GM19324 (cell line): ENCODE measurements at regions not wholly inside any gene's neighbourhood (a gene's known extent, or its start where the extent isn't known, plus 50 kb on each side); places are given as distances from the start of the nearest gene placed in this dataset.
"Not testable (repeated sequence)": the region's sequence is repeated elsewhere in the genome, so short reads cannot be mapped to it uniquely, and the experiment has no call there.

Source experiments
- ATAC-seq: cut with Tn5 transposase; IDR thresholded peaks from one replicate; pipeline ENCODE4 v1.9.1; 2021; ENCODE audit warnings: mild to moderate bottlenecking, moderate library complexity; ENCODE audit not compliant: unreplicated experiment, low FRiP score

- ATAC-seq, result not testable (repeated sequence)
These were observed 114.7 kb upstream of the NBPF26 start for GRCh38 chr1:120609015-120609573.

DNA sequence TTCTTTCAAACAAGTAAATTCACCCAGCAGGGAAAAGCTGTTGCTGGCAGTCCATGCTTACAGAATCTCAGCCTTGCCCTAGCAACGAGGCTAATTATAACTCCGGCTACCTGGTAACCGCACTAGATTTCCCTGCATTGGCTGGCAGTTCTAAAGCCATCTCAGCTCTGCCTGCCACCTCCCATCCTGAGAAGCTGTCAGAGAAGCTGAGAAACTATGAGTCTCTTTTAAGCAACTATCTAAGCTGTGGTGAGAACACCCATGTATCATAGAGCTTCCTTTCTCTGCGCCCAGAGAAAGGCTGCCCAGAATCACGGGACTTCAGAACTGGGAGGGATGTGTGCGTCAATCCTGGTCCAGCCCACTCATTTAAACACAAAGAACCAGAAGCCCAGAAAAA lies 113.9 kb upstream of the NBPF26 start:
- ATAC-seq, result not testable (repeated sequence)

GRCh38 chr1:120614931-120615639 lies 108.7 kb upstream of the NBPF26 start:
- ATAC-seq, result not testable (repeated sequence)

DNA sequence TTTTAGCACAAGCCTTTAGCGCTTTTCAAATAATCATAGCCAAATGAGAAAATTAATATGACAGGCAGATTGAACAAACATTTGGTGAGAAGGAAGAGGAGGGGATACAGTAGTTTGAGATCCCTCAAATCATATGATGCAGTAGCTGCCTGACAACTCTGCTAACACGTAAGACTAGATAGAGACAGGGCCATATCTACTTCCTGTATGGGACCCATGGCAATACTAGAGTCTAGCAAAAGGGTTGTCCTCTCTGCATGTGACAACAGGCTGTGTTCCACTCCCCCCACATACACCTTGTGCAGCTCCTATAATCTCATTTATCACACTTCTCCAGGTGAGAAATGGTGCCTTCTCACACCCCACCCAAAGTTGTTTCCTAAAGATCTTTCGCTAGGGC lies 106.3 kb upstream of the NBPF26 start:
- not testable (repeated sequence) for ATAC-seq

GRCh38 chr1:120619867-120620692 lies 103.7 kb upstream of the NBPF26 start:
- not testable (repeated sequence) for ATAC-seq

DNA sequence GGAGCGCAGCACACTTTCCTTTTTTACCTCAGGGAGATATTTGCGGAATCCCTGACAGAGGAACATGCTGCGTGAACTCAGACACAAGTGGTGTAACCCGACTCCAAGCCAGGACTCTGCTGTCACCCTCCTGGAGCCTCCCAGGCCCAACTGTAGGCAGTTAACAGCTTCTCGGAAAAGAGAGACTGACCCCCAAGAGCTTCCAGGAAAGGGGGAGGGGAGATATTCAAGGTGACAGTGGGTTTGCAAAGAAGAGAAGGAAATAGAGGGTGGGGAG lies 103.1 kb upstream of the NBPF26 start:
- ATAC-seq, result not testable (repeated sequence)

- not testable (repeated sequence) for ATAC-seq
These were observed 102.5 kb upstream of the NBPF26 start for GRCh38 chr1:120621278-120621677.

DNA sequence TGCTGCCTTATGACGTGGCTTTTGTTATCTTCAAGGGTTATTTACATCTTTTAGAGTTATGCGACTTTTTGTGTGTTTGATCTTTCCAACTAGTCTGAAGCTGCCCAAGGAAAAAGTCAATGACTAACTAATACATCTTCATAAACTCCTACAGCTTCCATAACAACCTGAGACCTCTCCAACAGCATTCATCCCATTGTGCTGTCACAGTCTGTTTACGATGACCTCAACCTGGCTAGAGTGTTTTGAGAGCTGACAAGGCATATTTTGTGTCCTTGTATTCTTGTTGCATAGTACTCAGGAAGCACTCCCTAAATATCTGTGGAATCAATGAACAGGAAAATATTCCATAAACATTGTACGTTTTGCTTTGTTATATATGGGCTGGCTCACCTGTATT lies 100.2 kb upstream of the NBPF26 start:
- not testable (repeated sequence) for ATAC-seq

DNA sequence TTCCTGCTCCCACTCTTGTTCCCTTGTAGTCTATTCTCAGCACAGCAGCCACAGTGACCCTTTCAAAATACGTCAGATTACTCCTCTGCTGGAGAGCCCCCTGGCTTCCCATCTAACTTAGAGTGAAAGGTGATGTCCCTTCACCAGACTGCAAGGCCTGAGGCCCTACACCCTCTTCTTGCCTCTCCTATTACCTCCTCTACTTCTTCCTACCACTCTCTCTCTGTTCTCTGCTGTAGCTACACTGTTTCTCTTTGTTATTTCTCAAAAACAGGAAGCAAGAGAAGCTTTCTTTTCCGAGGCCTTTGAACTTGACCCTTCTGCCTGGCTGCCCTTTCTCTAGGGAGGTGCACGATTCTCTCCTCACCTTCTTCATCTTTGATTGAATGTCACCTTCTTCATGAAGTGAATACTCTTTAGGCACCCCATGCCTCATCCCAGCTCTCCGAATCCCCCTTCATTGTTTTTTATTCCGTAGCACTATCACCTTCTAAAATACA lies 99.1 kb upstream of the NBPF26 start:
- not testable (repeated sequence) for ATAC-seq

- not testable (repeated sequence) for ATAC-seq
These were observed 93.8 kb upstream of the NBPF26 start for GRCh38 chr1:120629832-120630455.

DNA sequence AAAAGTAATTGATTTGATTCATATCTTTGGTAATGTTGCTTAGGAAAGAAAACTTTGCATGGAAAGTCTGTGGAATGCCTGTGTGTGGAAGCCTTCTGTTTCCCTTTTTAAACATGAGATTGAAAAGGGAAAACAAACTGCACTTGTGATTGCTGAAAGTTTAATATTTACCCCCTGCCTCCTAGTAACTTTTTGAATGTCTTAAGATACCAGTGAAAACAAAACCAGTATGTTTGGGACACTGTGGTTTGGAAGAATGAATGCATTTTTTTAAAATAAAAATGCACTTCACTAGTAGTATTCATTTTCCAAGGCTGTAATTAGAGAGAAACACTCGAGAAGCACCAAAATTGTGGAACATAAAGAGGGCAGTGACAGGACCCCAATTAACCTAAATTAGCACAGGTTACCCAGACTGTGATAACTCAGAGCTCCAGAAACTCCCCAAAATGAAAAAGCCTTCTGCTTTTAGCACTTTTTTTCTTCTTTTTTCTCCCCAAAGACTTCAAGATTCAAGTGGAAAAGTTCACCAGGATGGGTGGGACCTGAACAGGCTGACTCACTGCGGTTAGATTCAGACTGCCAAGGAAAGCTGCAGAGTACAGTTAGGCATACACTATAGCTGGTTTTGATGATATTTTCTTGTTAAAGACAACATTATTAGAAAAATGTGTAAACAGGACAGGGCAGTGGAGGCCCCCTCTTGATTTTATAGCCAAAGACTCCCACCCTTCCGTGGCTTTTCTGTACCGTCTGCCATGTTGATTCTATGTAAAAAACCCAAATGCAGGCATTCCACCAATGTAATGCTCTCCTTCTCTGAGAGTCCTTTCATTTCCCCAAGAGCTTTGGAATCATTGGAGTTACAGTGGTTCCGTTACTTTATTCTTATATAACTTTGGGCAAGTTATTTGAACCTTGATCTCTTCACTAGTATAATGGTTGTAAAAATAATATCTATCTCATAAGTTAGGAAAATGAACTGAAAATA lies 88.6 kb upstream of the NBPF26 start:
- not testable (repeated sequence) for ATAC-seq

DNA sequence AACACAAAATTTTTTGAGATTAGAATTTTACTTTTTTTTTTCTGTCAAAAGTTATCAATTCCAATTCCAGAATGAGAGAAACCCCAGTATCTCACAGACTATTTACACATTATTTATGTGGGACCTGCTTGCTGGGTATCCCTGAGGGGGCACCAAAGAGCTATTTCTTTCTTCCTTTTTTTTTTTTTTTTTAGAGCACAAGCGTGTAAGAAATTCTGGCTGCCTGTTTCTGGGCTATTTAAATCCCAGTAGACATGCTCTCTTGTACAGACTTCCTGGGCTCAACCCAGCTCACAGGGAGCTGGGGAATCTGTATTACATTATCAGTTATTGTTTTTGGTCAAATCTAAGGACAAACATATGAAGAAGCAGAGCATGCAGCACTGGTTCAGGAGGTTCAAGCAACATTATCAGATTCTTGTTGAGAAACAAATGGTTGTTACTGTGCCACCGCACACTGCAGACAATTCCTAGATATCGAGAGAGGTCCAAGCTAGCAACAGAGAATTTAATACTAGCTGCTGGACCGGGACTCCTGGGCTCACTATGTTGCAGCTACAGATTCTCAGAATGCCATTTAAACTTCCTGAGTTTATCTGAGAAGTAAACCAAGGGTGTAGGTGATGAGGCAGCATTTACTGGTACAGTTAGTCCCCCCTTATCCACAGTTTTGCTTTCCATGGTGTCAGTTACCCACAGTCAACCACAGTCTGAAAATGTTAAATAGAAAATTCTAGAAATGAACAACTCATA lies 83.3 kb upstream of the NBPF26 start:
- ATAC-seq, result not testable (repeated sequence)

GRCh38 chr1:120641014-120641302 lies 82.8 kb upstream of the NBPF26 start:
- not testable (repeated sequence) for ATAC-seq

- not testable (repeated sequence) for ATAC-seq
These were observed 76.6 kb upstream of the NBPF26 start for GRCh38 chr1:120647182-120647581.

GRCh38 chr1:120648915-120649623 lies 74.7 kb upstream of the NBPF26 start:
- not testable (repeated sequence) for ATAC-seq

DNA sequence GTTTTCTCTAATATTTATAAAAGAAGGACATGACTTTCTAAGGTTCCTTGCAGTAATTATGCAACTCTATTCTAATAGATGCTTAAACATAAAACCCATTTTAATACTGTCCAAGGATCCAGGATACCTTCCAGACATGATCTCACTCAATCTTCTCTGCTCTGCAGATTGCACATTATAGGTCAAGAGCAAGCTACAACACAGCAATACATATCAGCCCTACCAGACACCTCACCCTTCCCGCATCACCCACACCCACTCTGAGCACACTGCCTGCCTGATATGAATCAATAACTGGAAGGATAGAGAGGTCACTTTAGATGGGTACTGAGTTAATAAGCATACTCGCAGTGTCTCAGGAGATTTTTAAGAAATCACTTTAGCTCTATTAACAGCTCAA lies 74.0 kb upstream of the NBPF26 start:
- ATAC-seq, result not testable (repeated sequence)

- not testable (repeated sequence) for ATAC-seq
These were observed 69.6 kb upstream of the NBPF26 start for GRCh38 chr1:120654114-120654513.

DNA sequence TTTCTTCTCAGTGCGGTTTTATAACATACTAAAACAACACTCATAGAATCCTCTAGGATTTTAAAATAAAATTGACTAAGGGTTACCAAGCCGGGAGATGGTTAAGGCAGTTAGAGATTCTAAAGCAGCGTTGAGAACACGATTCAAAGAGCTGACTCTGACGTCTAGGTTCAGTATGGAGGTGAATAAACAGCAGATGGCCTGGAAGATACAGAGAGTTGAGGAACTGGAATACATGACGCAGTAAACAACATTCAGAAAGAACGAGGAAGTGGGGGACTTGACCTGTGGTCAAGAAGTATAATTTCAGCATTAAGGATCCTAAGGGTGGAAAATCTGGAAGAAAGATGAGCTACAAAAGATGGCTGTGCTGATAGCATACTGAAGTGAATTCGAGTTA lies 68.4 kb upstream of the NBPF26 start:
- not testable (repeated sequence) for ATAC-seq

GRCh38 chr1:120656116-120656515 lies 67.6 kb upstream of the NBPF26 start:
- not testable (repeated sequence) for ATAC-seq
